Non-pigmented ciliary epithelial cell (primary cell): ENCODE measurements at regions not wholly inside any gene's neighbourhood (a gene's known extent, or its start where the extent isn't known, plus 50 kb on each side); places are given as distances from the start of the nearest gene placed in this dataset.

Experiments used
- DNase-seq: peaks from one replicate; pipeline ENCODE4 v3.0.0-alpha.2; 2010; ENCODE audit warnings: low read depth

- DNase-seq = no peak
Measured at GRCh38 chr9:36764364-36765076, 191.8 kb downstream of the MELK start.

- DNase-seq = no peak
Measured at GRCh38 chr9:36765077-36765390, 192.3 kb downstream of the MELK start.

GRCh38 chr9:36765468-36766341 is 193.0 kb downstream of the MELK start:
- DNase-seq = no peak

GRCh38 chr9:36768677-36769076 is 196.0 kb downstream of the MELK start:
- DNase-seq = no peak

GRCh38 chr9:36770025-36770424 is 197.3 kb downstream of the MELK start:
- DNase-seq = no peak

GRCh38 chr9:36772449-36773403 is 200.0 kb downstream of the MELK start:
- no peak for DNase-seq

- DNase-seq = no peak
Measured at GRCh38 chr9:36778682-36779081, 206.0 kb downstream of the MELK start.

GRCh38 chr9:36779582-36779981 is 206.9 kb downstream of the MELK start:
- no peak for DNase-seq

GRCh38 chr9:36780186-36780585 is 207.5 kb downstream of the MELK start:
- DNase-seq = no peak

GRCh38 chr9:36781533-36781932 is 208.8 kb downstream of the MELK start:
- DNase-seq = no peak
